Astrocyte (in vitro differentiated cells and primary cell): ENCODE measurements at regions not wholly inside any gene's neighbourhood (a gene's known extent, or its start where the extent isn't known, plus 50 kb on each side); places are given as distances from the start of the nearest gene placed in this dataset.

Experiments used
- DNase-seq: peaks from one replicate; pipeline ENCODE4 v3.0.0-alpha.2; 2010; ENCODE audit warnings: low read depth
- FAIRE-seq: peaks from 2 replicates; lab custom pipeline; 2011; peaks lifted over from hg19 to GRCh38; lab: Jason Lieb, UNC
- H2AFZ ChIP-seq: 2 replicates; pipeline ENCODE4 v1.6.0; 2012; ENCODE audit warnings: low read depth, low read length, inconsistent platforms
- H3K27ac ChIP-seq: 2 replicates; pipeline ENCODE4 v1.5.1; 2011; ENCODE audit warnings: low read depth, low read length, inconsistent platforms
- H3K27me3 ChIP-seq: 2 replicates; pipeline ENCODE4 v1.6.0; 2011; ENCODE audit warnings: low read length, inconsistent platforms; ENCODE audit not compliant: insufficient read depth
- H3K36me3 ChIP-seq: 2 replicates; pipeline ENCODE4 v1.5.1; 2011; ENCODE audit warnings: low read length, inconsistent platforms; ENCODE audit not compliant: insufficient read depth
- H3K4me1 ChIP-seq: 2 replicates; pipeline ENCODE4 v1.5.1; 2011; ENCODE audit warnings: low read length, inconsistent platforms; ENCODE audit not compliant: insufficient read depth
- H3K4me2 ChIP-seq: 2 replicates; pipeline ENCODE4 v1.6.0; 2012; ENCODE audit warnings: low read length, inconsistent platforms
- H3K4me3 ChIP-seq: 2 replicates; pipeline ENCODE4 v1.5.1; 2011; ENCODE audit warnings: low read depth, mild to moderate bottlenecking, low read length, inconsistent platforms; ENCODE audit not compliant: insufficient read depth
- H3K79me2 ChIP-seq: 2 replicates; pipeline ENCODE4 v1.6.0; 2012; ENCODE audit warnings: mild to moderate bottlenecking, low read length, inconsistent platforms; ENCODE audit not compliant: insufficient read depth
- H3K9ac ChIP-seq: 2 replicates; pipeline ENCODE4 v1.6.0; 2012; ENCODE audit warnings: mild to moderate bottlenecking, low read length, inconsistent platforms
- H3K9me3 ChIP-seq: 2 replicates; pipeline ENCODE4 v1.5.1; 2012; ENCODE audit warnings: low read depth, mild to moderate bottlenecking, low read length, inconsistent platforms; ENCODE audit not compliant: insufficient read depth
- H4K20me1 ChIP-seq: 2 replicates; pipeline ENCODE4 v1.6.0; 2012; ENCODE audit warnings: low read length, inconsistent platforms; ENCODE audit not compliant: insufficient read depth
- H3K27ac Mint-ChIP-seq: one replicate; pipeline ENCODE4 v1.8.0; 2021; ENCODE audit warnings: mild to moderate bottlenecking, mixed read lengths; ENCODE audit not compliant: unreplicated experiment
- H3K27me3 Mint-ChIP-seq: one replicate; pipeline ENCODE4 v1.8.0; 2021; ENCODE audit warnings: low read depth, mixed read lengths; ENCODE audit not compliant: unreplicated experiment
- H3K36me3 Mint-ChIP-seq: one replicate; pipeline ENCODE4 v1.8.0; 2021; ENCODE audit warnings: low read depth, mixed read lengths; ENCODE audit not compliant: unreplicated experiment
- H3K4me1 Mint-ChIP-seq: one replicate; pipeline ENCODE4 v1.8.0; 2021; ENCODE audit warnings: low read depth, mixed read lengths; ENCODE audit not compliant: unreplicated experiment
- H3K4me3 Mint-ChIP-seq: one replicate; pipeline ENCODE4 v1.8.0; 2021; ENCODE audit warnings: mild to moderate bottlenecking, moderate library complexity, mixed read lengths; ENCODE audit not compliant: unreplicated experiment
- H3K9me3 Mint-ChIP-seq: one replicate; pipeline ENCODE4 v1.8.0; 2021; ENCODE audit warnings: mild to moderate bottlenecking, mixed read lengths; ENCODE audit not compliant: unreplicated experiment
- CTCF ChIP-seq: IDR thresholded peaks from 2 replicates; pipeline ENCODE4 v1.5.1; 2011; ENCODE audit warnings: low read depth, mild to moderate bottlenecking, inconsistent platforms, low read length, moderate library complexity; ENCODE audit not compliant: insufficient read depth
- EZH2 ChIP-seq: IDR thresholded peaks from 2 replicates; pipeline ENCODE4 v1.6.1; 2012; ENCODE audit warnings: mild to moderate bottlenecking, low read length, inconsistent platforms; ENCODE audit not compliant: insufficient read depth

- H3K9ac ChIP-seq: no peak overlapping the region
- Mint-ChIP-seq H3K27ac (no peak overlapping the region), H3K4me3 (no peak overlapping the region), H3K27me3 (no peaks in the 10 kb centered on the region), H3K36me3 (no peaks in the 10 kb centered on the region), H3K9me3 (no peaks in the 10 kb centered on the region), H3K4me1 (no peaks in the 10 kb centered on the region)
- TF ChIP-seq EZH2: no peak
- TF ChIP-seq CTCF: no peak
- H3K4me3 ChIP-seq: no peak overlapping the region
- H3K79me2 ChIP-seq: no peaks in the 10 kb centered on the region
- no peak overlapping the region for H2AFZ ChIP-seq
- H3K36me3 ChIP-seq: no peaks in the 10 kb centered on the region
- FAIRE-seq: no peak
- H3K4me2 ChIP-seq: no peak overlapping the region
- H3K9me3 ChIP-seq: no peaks in the 10 kb centered on the region
- H4K20me1 ChIP-seq: no peaks in the 10 kb centered on the region
- DNase-seq: no peak
- H3K4me1 ChIP-seq: no peaks in the 10 kb centered on the region
- H3K27me3 ChIP-seq: no peaks in the 10 kb centered on the region
- no peak overlapping the region for H3K27ac ChIP-seq
Observed at GRCh38 chr4:71648923-71649322, 135.0 kb downstream of the GC start.

DNA sequence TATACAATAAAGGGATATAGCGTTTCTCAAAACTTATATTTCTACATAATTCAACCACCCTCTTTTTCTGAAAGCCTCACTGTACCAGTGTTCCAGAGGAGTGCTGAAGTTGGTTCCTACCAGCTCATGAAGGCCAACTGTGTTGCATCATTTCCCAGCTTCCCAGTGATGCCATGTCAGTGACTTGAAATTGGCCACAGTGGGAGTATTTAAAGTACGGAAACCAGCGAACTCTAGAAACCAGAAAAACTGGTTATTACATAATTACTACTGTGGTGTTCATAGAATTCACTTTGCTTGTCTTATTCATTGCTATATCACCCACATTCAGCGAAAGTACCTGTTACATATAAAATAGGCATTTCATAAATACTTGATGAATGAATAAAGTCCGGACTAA lies 135.4 kb downstream of the GC start:
- Histone ChIP-seq H3K27me3 (no peaks in the 10 kb centered on the region), H3K27ac (no peak overlapping the region), H3K36me3 (no peaks in the 10 kb centered on the region), H3K4me3 (no peak overlapping the region), H3K4me2 (no peak overlapping the region), H3K9ac (no peak overlapping the region), H3K9me3 (no peaks in the 10 kb centered on the region), H3K4me1 (no peaks in the 10 kb centered on the region), H3K79me2 (no peaks in the 10 kb centered on the region), H4K20me1 (no peaks in the 10 kb centered on the region), H2AFZ (no peak overlapping the region)
- DNase-seq (no peak), FAIRE-seq (no peak)
- Mint-ChIP-seq H3K9me3 (no peaks in the 10 kb centered on the region), H3K36me3 (no peaks in the 10 kb centered on the region), H3K4me1 (no peaks in the 10 kb centered on the region), H3K27ac (no peak overlapping the region), H3K27me3 (no peaks in the 10 kb centered on the region), H3K4me3 (no peak overlapping the region)
- TF ChIP-seq EZH2: no peak
- no peak for TF ChIP-seq CTCF

DNA sequence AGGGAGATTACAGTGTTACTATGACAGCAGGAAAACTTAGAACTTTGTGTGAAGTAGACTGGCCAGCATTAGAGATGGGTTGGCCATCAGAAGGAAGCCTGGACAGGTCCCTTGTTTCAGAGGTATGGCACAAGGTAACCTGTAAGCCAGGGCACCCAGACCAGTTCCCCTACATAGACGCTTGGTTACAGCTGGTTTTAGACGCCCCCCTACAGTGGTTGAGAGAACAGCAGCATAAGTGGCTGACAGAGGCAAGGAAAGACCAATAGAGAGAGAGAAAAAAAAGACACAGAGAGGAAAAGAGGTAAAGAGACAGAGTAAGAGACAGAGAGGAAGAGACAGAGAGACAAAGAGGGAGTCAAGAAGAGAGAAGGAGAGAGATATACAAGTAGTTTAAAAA lies 144.5 kb downstream of the GC start:
- H3K4me1 ChIP-seq: no peaks in the 10 kb centered on the region
- no peak overlapping the region for H3K9ac ChIP-seq
- no peaks in the 10 kb centered on the region for H4K20me1 ChIP-seq
- H3K4me2 ChIP-seq: no peak overlapping the region
- H3K9me3 ChIP-seq: no peaks in the 10 kb centered on the region
- H3K79me2 ChIP-seq: no peaks in the 10 kb centered on the region
- Mint-ChIP-seq H3K27me3 (no peaks in the 10 kb centered on the region), H3K4me3 (no peak overlapping the region), H3K9me3 (peaks cover 4% of the 10 kb centered on the region), H3K4me1 (no peaks in the 10 kb centered on the region), H3K27ac (no peak overlapping the region), H3K36me3 (no peaks in the 10 kb centered on the region)
- H3K27me3 ChIP-seq: no peaks in the 10 kb centered on the region
- no peak overlapping the region for H3K27ac ChIP-seq
- H3K4me3 ChIP-seq: no peak overlapping the region
- H3K36me3 ChIP-seq: no peaks in the 10 kb centered on the region
- FAIRE-seq (no peak), DNase-seq (no peak)
- H2AFZ ChIP-seq: no peak overlapping the region
- TF ChIP-seq EZH2 (no peak), CTCF (no peak)
